ENCODE measurements at regions not wholly inside any gene's neighbourhood (a gene's known extent, or its start where the extent isn't known, plus 50 kb on each side); places are given as distances from the start of the nearest gene placed in this dataset.

- no peak for TF ChIP-seq CTCF (IDR thresholded peaks at IDR 0.05)
- TF ChIP-seq POLR2A (IDR thresholded peaks at IDR 0.05): no peak
- no peak for TF ChIP-seq POLR2AphosphoS5 (IDR thresholded peaks at IDR 0.05)
Measured at GRCh38 chr1:222216255-222216754, 331.6 kb downstream of the HHIPL2 start.

All from prostate gland (tissue), 2 donors.